Activated CD8-positive, alpha-beta memory T cell treated with anti-CD3 and anti-CD28 coated beads, Interleukin-2, amount 50 U/mL, for 48 hours (primary cell): ENCODE measurements at regions not wholly inside any gene's neighbourhood (a gene's known extent, or its start where the extent isn't known, plus 50 kb on each side); places are given as distances from the start of the nearest gene placed in this dataset.
"Not testable (repeated sequence)": the region's sequence is repeated elsewhere in the genome, so short reads cannot be mapped to it uniquely, and the experiment has no call there.

Source experiments
- DNase-seq: peaks from one replicate; pipeline ENCODE4 v3.0.0-alpha.2; 2020

DNA sequence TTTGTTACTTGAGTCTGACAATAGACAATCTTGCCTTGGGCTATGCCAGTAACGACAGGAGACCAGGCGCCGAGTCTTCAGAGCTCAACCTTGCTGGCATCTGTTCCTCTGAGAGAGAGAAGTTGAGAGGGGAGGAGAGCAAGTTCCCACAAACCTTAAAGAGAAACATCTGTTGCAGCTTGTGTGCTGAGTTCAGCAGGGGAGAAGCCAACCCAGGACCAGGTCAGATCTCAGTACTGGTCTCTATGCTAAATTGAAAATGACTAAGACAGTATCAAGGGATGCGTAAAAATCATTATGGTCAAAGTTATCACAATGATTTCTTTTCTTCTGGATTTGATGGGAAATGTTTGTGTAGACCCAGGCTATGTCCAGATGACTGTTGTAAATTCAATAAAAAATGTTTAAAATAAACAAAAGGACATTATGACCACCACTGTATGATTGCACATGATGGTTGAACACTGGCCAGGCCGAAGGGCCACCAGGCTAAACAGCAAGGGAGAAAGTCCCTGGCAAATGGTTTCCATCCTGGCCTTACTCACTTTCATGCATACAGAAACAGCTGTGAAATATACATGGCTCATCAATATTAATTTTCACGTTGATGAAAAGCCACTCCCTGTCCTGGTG is 100.3 kb upstream of the PMAIP1 start:
- no peak for DNase-seq

DNA sequence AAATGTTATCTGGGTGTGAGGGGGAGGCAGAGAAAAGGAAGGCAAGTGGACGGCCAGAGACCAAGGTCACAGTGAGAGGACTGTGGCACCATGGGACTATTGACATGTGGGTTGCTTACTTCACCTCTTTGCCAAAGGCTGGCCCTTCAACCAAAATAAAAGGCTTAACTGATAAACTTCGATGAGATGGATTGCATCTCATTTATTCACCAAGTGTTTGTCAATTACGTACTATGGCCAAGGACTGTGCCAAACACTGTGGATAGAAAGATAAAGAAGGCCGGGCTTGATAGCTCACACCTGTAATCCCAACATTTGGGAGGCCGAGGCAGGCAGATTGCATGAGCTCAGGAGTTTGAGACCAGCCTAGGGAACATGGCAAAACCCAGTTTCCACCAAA is 98.7 kb upstream of the CCBE1 start:
- DNase-seq, result no peak

DNA sequence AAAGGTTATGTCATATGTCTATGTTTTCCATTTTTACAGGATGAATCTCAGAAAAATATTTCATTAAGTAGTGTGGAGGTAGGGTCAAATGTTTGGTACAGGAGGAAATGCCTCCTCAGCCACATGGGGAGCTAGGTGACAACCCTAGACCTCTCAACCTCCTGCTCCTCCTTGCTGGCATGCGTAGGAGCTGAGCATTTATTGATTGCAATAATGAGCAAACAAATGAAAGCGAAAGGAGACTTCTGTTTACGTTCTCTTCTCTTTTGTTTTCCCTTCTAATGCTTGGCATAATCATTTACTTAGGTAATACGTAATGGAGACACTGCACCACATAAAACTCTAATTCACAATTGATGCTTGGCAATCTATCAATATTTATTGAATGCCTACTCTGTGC is 95.1 kb upstream of the CCBE1 start:
- no peak for DNase-seq

DNA sequence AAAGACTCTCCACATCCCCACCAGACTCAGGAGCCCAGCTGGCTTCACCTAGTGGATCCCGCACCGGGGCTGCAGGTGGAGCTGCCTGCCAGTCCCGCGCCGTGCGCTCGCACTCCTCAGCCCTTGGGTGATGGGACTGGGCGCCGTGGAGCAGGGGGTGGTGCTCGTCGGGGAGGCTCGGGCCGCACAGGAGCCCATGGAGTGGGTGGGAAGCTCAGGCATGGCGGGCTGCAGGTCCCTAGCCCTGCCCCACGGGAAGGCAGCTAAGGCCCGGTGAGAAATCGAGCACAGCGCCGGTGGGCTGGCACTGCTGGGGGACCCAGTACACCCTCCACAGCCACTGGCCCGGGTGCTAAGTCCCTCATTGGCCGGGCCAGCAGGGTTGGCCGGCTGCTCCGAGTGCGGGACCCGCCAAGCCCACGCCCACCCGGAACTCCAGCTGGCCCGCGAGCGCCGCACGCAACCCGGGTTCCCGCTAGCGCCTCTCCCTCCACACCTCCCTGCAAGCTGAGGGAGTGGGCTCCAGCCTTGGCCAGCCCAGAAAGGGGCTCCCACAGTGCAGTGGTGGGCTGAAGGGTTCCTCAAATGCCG is 93.2 kb upstream of the CCBE1 start:
- DNase-seq, result not testable (repeated sequence)

DNA sequence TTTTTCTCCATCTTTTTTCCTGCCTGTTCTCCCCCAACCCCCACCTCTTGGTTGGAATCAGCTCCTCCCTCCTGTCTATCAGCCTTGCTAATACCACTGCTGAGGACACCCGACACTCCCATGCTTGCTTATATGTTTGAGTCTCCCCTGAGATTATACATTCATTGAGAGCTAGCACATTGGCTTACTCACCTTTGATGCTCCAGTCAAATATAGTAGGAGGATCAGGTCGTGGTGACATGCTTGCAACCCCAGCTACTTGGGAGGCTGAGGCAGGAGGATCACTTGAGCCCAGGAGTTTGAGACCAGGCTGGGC is 91.5 kb upstream of the CCBE1 start:
- no peak for DNase-seq

DNA sequence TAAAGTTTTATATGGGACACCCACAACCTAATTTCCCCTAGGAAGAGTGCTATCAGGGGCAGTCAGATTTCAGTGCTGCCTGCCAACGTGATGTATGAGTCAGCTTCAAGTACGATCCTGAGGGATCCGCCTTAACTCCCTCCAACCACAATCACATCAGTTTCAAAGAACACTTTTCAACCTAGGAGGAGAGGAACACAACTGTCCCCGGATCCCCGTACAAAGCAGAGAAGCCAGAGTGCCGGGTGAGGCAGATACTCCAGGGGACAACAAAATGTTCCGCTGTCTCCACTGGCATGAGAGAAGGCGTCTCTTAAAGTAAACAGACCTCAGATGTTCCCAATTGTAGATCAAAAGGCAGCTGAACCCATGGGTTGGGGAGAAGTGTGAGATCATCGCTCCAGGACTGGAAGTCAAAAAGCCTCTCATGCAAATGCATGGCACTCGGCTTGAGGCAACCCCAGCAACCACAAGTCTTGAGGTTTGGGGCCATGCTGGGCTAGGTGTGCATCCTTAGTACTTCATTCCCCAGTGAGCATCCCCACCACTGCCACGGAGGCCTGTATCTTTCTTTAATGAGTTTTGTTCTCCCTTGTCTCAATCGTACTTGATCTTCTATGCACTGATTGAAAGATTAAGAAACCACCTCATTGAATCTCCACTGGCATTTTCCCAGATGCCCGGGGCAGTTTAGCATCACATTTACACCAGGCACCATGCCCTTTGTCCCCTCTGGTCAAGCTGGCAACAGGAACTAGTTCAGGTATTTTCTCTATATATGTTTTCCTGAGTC is 91.0 kb upstream of the CCBE1 start:
- DNase-seq, result no peak

DNA sequence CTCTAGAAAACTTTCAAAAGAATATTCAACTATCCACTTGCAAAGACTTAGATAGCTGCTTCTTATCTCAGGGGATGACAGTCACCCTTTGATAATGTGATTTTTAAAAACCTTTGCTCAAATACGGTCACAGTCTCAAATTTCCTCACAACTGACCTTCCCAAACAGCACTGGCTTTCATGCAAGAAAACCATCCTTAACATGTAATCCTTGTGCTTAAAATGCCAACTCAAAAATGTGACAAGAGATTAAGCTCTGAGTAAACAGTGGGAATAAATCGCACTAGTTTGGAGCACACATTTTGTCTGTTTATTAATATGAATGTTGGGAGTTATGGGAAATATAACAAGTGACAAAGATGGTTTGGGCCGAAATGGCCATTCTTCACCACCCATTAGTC is 87.5 kb upstream of the CCBE1 start:
- no peak for DNase-seq

DNA sequence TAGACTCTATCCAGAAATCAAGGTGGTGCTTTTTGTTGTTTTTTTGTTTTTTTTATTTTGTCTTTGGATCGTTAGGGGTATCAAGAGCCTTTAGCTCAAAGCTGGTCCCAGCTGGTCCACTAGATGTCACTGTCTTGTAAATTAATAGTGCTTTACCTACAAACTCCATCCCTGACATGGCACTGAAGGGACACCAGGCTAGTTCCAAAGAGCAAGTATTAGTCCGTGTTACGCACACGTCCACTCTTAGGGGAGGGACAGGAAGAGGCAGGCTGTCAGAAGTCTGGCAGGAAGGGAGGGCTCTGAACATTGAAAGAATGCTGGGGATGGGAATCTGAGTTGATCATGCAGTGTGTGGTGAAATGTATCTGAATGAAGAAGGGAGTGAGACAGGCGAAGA is 85.9 kb upstream of the CCBE1 start:
- no peak for DNase-seq

DNA sequence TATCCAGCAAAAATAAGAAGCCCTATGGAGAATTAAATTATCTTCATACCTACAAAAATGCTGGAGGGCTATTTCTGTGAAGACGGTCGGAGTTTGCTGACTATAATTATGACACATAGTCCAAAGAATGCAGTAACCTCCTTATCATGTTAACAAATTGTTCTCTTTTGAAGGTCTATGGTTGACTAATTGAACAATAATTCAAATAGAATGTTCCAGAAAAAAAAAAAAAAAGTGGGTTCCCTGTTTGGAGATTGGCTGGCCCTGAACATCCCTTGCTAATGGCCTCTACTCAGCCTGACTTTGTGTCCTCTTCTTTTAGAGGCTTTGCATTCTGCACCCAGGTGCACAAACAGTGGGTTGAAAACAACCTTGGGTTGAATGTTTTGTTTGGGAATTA is 82.8 kb upstream of the CCBE1 start:
- DNase-seq, result no peak

DNA sequence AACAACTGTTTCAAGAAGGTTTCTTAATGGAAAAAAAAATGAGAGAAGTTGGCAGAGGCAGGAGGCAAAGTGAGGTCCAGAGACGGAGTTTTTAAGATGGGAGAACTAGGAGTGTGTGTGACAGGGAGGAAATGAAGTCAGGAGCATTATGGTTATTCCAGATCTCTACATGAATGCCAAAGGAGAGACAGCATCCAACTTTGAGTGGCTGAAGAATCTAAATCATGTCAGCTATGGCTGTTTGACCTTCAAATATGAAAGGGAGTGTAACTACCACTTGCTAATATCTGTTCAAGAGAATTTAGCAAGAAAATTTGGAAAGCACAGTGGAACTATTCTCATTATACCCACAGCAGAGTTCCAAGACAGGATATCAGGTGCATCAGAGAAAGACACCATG is 81.2 kb upstream of the CCBE1 start:
- DNase-seq, result no peak

DNA sequence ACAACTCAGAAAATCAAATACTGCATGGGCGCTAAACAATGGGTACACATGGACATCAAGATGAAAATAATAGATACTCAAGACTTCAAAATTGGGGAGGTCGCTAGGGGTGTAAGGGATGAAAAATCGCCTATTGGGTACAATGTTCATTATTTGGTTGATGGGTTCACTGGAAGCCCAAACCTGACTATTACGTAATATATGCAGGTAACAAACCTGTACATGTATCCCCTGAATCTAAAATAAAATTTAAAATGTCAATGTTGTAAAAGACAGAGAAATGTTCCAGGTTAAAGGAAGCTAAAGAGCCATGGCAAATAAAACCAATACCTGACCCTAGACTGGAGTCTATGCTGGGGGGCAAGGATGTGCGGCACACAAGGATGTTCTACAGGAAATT is 80.4 kb upstream of the CCBE1 start:
- DNase-seq, result no peak

DNA sequence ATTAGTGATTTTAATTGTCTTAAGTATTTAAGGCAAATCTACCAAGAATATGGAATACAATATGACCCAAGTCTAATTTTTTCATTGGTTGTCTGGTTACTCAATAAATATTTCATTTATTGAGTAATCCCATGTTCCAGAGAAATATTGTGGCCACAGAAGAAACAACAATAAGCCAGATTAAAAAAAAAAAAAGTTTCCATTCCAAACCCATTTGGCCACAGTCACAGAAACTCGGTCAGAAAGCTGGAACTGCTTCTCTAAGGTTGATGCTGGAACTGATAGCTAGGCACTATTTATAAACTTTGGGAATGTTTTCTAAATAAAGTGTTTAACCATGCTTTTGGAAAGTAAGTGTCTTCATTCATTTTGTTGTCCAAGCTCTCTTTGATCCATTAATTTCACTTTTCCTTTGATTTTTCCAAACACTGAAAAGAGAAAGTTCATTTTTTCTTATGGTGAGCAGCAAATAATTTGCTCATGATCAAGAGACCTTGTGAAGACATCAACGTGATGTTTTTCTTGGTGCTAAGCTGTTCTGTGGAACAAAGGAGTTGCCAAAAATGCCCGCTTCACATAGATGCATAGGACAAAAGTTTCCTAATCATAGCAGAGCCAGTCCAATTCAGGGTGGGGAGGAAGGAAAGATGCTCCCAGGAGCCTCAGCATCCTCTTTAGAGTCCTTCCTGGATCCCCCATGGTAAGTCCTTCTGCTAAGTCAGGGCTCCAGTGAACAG is 72.1 kb upstream of the CCBE1 start:
- no peak for DNase-seq

DNA sequence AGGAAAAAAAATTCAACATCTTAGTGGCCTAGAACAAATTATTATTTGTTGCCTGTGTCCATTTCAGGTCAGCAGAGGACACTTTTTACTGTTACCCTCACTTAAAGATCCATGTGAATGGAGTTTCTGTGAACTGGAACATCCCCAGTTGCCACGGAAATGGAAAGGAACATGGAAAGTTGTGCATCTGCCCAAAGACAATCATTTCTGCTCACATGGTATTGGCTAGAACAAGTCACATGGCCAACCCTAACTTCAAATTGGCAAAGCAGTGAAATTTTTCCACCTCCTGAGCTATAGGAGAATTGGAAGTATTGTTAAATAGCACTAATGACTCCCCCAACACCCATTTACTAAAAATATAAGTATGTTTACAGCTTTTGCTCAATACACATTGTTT is 71.2 kb upstream of the CCBE1 start:
- DNase-seq, result no peak

DNA sequence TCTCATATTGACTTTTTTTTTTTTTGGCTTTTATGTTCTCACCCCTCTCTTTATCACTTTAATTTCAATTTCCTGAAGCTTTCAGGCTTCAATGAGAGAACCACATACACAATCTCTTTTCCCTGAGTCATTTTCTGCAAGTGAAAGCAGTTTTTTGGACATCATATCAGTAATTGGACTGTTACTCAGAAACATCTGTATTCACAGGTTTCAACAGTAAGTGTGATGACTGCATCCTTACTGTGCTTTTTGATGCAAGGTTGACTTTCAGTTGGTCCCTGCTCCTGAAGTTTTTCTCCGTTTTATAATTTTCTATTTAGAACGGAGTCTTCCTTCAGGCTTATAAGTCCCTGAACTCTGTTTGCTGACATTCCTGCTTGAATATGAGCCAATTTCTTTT is 70.5 kb upstream of the CCBE1 start:
- no peak for DNase-seq

DNA sequence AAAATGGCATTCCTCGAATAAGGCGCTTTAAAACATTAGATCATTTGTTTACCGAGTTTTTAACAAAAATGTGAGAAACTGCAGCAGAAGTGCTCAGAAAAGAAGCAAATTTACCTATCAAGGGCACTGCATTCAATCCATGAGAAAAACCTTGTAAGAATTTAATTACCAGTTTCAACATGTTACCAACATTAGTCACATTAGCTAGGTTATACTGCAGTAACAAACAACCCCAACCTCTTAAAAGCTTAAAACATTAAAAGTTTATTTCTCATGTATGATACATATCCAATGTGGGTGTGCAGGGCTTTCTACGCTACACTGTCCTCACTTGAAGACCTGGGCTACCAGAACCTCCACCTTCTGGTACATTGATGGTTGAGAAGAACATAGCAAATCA is 68.1 kb upstream of the CCBE1 start:
- DNase-seq, result no peak

DNA sequence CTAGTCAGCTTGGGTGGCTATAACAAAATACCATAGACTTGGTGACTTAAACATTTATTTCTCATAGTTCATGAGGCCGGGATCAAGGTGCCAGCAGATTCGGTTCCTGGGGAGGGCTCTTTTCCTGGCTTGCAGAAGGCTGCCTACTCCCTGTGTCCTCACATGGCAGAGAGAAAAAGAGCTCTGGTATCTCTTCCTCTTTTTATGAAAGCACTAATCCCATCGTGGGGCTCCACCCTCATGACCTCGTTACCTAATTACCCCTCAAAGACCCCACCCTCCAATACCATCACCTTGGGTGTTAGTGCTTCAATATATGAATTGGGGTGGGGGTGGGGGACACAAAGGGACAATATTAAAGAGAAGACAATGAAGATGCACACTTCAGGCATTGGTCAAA is 67.1 kb upstream of the CCBE1 start:
- DNase-seq, result no peak

DNA sequence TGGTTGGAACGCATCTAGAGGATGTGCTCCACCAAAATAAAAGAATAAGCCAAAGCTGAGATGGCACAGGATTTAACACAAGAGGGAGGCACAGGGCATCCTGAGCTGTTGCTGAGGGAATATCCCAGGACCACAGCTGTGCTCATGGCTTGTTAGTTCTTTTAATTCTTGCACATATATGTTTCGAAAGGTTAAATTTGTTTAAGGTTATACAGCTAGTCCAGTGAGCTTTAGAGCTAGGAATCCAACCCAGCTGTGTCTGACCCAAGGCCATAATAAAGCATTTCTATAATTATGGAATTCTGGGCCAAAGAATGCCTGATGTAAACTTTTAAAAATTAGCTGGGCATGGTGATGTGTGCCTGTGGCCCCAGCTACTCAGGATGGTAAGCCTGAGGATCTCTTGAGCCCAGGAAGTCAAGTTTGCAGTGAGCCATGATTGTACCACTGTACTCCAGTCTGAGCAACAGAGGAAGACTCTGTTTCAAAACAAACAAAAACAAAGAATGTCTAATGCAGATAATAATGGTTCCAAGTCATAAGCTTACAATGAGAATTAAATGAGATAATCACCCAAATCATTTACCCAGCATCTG is 66.4 kb upstream of the CCBE1 start:
- DNase-seq, result no peak

DNA sequence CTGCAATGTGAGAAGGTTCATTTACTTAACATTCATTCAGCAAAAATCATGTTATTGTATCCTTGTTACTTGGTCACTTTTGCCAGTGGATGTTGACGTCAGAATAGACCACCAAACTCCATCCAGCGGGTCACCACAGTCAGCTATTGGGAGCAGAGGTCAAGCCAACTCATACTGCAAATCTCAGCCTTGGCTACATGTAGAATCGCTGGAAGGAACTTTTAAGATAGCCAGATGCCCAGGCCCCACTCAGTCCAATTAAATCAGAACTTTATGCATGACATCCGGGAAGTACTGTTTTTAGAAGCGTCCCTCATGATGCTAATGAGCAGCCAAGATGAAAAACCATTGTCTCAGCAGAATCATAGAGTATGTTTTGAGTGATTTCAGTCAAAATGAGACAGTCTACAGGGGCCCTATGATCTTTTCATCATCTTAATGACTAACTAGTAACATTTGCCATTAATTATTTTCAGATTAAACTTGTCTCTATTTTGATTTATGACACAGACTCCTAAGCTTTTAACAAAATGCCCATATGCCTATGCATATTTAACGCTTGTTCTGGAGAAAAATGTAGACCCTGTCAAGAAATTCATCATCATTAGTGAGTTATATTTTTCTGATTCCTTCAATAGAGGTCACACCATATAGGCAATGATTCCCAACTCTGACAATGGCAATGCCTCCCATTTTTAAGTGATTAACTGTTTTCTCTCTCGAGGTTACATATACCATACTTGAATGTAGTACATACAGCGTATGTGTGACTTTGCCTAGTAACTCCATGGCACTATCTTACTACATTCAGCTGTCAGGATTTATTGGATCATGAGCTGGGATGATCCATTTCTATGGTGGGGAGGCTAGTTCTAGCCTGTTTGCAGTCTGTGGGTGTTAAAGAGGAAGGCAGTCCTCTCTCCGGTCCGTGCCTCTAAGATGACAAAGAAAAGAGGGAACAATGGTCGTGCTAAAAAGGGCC is 63.7 kb upstream of the CCBE1 start:
- DNase-seq, result no peak

DNA sequence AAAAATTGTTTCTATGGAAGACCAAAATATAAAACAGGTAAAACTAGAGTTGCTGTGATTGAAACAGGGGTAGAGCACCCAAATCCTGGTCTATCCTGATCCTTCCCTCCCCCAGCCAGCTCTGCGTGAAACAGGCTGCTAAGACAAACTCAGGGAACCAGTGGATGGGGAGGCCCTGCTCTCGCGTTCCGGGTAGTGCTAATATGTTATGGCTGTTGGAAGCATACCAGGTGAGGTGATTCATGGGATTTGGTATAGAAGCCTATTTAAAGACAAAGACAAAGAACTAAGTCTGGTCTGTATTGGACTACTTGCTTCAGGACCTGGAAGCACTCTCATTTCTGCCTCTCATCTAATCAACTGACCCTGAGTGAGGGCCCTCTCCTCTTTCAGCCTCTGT is 63.0 kb upstream of the CCBE1 start:
- no peak for DNase-seq

DNA sequence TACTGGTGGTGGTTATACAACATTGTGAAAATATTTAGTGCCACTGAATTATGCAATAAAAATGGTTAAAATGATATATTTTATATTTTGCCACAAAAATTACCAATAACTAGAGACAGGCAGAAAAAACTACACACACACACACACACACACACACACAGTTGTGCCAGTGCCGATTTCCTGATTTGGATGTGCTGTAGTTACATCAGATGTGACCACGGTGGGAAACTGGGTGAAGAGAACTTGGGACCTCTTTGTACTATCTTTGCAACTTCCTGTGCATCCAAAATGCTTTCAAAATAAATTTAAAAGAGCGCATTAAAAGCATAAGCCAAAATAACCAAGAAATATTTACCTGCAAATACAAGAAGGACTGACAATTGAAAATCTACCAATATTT is 61.6 kb upstream of the CCBE1 start:
- DNase-seq, result no peak

DNA sequence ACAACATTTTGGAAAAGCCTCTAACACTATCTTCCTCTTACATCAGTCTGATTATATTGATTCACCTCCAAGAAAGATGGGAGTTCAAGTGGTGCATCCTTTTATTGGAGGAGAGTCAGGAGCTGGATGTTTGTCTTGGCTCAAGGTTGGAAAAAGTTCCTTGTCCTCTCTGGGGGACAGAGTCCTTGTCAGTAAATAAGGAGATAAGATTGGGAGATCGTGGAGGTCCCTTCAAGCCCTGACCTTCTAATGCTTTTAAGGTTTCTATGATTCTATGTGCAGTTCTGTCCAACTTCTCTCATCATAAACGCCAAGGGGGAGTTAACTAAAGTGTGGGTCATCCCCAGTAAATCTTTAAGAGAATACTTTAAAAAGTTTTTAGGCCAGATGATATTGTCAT is 60.9 kb upstream of the CCBE1 start:
- no peak for DNase-seq

DNA sequence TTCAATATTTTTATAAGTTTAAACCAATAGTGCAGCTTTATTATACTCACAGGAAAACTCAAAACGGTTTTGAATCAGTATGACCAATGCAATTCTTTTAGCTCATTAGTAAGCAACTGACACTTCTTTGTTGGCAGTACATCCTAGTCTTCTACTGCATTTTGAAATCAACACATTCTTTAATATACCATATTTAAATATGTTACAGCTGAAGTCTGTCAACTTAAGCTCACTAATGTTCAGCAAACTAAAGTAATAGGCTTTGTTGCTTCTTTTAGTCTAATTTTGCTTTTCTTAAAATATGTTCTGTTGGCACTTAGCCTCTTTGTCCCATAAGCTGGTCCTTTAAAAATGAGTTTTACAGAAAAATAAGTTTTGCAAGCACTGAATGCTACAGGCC is 55.4 kb upstream of the CCBE1 start:
- DNase-seq, result no peak
